GM11168 (cell line): ENCODE measurements at regions not wholly inside any gene's neighbourhood (a gene's known extent, or its start where the extent isn't known, plus 50 kb on each side); places are given as distances from the start of the nearest gene placed in this dataset.

Experiments used
- in situ Hi-C: fragments of 300-500 bp; cut with MboI; formaldehyde crosslinking; loops from one replicate; pipeline ENCODE4 v1.12.0; 2022; ENCODE audit warnings: low sequenced_read_pairs; ENCODE audit not compliant: unreplicated experiment

DNA sequence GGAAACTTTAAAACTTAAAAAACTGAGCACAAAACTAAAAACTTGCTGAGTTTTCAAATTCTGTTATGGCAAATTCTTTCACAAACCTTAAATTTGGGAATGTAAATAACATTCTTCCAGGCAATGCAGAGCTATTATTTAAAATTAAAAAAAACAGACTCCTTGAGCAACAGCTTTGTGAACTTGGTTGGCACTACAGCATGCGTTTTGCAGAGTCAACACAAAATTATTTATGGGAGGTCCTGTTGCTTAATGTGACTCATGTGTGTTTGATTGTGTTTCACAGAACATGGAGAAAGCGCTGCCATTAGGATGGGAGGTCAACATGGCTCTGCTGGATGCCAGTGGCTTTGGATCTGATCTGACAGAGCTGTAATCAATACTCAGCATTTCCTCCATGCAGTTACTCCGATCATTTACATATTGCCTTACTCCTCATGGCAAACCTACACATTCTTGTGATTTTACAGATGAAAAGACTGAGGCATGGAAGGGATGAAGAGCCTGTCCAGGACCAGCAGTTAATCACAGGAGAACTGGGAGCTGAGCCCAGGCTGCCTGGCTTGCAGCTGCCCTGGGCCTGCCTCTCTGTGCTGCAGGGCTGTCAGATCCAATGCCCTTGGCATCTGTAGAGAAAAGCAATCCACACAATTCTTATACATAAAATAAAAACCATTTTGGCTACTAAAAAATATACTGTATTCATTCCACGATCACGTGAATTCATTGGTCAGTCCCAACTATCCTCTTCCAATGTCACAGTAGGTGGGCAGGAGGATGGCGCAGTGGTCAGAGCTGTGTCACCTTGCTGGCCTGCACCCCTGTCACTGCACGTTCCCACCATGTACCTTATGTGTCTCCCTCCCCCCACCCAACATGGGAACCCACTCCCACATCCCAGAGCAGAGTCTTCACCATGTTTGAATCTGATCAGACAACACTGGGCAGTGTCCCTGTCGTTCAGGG lies 200.9 kb downstream of the CXCL12 start:
- in situ Hi-C loops, result no loop called here

DNA sequence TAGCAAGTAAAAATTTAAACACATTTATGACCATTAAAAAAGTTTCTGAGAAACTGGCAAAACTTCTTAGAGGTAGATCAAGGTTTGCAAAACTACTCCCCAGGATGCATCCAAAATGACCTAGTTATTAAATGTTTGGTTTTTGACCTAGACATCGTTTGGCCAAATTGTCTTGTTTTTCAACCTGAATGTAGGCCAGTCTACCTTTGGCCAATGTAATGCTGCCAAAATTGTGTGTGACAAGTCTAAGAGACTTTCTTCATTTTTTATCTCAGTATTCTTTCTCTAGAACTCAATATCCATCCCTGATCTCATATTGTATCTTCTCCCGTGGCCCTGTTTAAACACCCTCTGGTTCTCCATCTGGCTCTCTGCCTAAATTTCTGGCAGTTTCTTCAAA lies 202.0 kb downstream of the CXCL12 start:
- in situ Hi-C loops, result no loop called here

DNA sequence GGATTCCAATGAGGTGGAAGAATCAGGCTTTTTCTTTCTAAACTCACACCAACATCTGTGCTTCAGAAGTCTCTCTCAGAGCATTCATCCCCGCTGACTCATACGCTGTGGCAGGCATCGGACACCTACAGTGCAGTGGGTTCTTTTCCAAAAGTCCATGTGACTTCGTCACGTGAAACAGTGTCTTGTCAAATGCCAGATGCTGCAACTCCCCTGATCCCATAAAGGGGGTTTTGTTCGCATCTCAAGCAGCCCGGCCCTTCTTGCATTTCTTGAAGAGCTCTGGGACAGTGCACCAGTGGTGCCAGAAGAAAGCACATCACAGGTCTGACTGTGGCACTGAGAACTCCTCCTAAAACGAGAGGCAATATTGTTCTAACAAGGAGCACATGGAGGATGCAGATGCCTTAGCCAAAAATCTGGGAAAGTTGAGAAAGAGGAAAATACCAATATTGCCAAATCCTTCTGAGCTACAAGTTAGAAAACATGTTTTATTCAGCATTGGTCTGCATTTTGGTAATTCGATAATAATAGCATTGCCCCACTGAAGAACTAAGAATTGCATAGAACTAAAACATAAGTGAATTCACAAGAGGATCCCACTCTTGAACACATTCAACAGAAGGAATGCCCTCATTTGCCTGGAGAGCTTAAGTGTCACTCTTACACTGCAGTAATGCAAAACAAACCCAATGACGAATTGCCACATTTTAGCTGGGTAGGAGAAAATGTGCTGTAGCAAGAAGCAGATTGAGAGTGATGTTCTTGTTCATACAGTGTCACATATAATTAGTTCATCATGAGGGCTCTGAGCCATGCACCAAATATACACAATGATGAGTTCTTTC lies 204.4 kb downstream of the CXCL12 start:
- in situ Hi-C loops, result no loop called here

DNA sequence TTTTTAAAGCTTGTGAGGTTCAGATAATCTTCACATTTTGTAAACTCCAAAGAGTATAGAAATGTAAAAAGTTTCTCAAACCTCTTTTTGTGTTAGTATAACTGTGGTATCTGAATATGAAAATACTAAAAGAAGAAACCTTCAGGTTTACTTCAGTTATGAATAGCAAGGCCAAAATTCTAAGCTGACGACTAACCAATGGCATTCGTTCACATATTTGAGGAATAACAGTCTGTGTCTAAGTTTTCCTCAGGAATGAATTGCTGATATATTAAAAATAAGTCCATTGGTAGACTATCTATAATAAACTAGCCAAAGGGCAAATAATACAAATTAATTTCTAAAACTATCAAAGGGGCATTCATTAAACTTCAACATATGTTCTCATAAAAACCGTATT lies 206.0 kb downstream of the CXCL12 start:
- in situ Hi-C loops, result no loop called here

DNA sequence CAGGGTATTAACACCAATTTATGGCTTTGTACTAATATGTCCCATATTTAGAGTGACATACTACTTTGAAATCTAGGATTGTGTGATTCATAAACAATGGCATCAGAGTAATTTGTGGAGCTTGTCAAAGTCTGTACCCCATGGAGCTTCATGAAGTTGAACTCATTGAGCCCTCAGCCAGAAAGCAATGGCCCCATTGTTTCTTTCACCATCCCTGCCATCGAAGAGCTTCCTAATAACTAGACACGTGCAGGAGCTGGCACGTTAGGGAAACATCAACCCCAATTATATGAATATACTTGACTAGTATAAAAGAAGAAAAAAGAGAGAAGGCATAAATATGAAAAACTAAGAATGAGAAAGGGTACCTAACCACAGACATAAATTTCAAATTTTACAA lies 206.6 kb downstream of the CXCL12 start:
- in situ Hi-C loops, result no loop called here

DNA sequence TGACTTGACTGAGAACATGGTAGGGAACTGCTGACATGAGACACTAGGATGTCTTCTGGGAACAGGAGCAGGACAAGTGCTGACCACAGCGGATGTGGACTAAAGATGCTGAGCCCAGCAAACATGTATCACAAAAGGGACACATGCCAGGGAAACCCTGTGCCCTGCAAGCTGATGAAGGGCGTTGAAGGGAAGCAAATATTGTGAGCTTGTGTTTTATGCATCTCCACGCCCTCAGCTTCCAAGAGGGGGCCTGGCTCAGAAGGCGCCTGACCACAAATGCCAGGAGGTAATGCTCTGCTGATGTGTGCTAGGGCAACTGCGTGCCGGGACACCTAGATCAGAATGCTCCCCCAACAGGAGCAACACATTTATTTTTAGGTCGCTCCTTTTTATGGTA lies 207.3 kb downstream of the CXCL12 start:
- in situ Hi-C loops, result no loop called here

DNA sequence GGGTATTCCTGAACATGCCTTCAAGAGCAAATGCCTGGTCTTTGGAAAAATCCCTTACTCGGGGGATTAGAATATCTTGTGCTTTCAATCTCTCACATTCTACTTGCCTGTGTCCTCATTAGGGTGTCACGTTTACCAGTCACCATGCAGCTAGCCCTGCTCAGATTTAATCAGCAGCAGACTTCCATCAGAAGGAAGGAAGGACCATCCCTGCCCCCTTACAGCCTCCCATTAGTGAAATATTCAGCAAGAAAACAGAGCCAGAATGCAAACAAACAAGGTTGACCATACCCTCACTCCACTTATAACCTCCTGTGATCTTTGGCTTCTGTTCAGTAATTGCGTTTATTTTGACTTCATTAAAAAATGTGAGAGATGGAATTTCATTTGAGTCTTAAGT lies 208.6 kb downstream of the CXCL12 start:
- in situ Hi-C loops, result no loop called here

DNA sequence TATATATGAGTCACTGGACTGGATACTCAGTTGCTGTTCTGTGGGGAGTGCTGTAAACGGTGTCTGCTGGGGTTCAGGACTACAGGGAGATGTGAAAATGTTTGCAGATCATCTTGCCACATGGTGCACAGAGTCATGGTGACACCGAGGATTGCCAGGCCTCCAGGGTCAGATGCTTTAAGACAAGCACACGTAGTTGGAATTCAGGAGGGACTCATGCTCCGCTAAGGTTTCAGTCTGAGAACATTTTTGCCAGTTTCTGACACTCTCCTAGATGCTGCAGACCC lies 211.3 kb downstream of the CXCL12 start:
- in situ Hi-C loops, result no loop called here

DNA sequence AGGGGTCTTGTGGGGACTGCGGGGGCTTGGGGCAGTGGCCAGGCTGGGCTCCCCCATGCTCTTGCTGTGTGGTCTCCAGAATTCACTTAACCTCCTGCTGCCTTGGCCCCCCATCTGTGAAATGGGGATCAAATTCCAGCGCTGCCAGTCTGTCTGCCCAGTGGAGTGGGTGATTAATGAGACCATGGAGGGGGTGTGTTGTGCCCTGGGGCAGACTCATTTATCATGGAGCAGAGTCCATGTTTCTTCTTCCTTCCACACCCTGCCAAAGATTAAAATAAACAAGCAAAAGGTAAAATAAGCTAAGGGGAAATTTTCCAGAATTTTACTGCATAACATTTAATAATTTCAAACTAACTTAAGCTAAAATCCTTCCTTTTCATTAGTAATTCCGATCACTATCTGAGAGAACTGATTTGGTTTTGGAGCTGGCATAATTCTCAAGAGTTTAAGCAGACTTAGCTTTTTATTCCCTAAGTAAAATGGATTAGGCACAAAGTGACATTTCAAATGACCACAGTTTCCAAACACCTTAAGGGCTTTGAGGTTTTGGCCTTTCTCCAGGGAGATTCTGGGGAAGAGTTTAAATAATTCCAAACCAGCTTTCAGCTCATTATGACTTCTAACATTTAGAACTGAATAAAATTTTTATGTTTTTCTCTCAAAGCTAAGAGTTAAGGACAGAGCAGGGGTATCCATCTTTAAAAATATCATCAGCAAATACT lies 211.9 kb downstream of the CXCL12 start:
- in situ Hi-C loops, result no loop called here

DNA sequence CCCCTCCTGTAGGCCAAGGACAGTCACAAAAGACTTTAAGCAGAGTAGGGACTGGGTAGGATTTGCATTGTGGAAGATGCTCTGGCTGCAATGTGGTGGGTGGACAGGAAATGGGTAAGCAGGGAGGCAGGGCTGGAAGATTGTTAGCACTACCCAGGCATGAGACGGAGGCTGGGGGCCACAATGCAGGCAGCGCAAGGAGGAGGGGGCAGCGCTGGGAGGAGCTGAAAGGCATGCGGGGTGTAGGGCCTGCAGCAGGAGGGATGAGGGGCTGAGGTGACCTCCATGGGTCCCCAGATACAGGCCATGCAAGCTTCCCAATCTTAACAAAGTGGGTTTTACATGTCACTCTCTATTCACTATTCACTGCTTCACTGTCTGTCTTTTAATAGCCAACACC lies 213.1 kb downstream of the CXCL12 start:
- in situ Hi-C loops, result no loop called here

DNA sequence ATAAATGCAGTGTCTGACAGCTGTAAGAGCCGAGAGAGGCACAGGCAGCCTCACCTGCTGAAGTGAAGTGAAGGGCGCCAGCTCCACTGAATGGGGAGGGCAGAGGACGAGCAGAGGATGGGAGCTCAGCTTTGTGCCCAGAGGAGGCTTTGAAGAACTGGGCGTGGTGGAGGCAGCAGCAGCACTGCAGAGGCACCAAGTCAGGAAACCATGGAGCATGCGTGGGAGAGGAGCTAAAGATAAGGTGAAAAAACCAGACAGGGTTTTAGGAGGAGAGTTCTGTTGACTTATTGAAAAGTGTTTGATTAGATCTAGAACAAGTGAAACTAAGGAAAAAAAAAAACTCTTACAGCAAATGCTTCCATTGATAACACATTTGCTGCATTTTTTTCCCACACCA lies 216.4 kb downstream of the CXCL12 start:
- in situ Hi-C loops, result no loop called here

DNA sequence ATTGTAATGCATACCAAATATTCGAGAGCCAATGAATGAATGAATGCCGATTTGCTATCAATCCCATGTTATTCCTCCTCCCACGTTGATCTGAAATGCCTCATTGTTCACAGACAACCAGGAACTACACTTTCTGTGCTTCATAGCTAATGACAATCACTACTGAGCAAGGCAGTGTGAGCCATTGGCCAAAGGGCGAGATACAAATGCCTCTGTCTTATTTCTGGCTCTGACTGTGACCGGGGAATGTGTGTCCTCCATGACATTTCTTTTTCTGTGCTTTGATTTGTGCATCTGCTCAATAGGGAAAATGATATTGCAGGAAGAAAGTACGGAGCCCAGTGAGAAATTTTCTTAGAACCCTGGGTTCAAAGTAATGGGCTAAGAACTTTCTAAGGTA lies 217.1 kb downstream of the CXCL12 start:
- in situ Hi-C loops, result no loop called here

DNA sequence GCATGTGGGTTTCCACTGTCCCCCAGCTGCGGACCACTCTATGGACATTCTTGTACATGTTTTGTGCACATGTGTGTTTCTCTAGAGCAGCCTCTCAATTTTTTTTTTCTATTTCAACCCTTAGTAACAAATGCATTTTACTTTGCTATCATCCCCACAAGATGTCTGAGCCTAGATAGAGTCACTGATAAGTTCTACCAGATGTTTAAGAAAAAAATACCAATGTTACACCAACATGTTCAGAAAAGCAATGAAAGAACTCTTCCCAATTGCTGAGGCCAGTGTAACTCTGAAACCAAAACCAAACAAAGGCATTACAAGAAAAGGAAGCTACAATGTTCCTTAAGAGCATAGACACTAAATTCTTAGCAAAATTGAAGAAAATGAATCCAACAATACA lies 218.5 kb downstream of the CXCL12 start:
- in situ Hi-C loops, result no loop called here

DNA sequence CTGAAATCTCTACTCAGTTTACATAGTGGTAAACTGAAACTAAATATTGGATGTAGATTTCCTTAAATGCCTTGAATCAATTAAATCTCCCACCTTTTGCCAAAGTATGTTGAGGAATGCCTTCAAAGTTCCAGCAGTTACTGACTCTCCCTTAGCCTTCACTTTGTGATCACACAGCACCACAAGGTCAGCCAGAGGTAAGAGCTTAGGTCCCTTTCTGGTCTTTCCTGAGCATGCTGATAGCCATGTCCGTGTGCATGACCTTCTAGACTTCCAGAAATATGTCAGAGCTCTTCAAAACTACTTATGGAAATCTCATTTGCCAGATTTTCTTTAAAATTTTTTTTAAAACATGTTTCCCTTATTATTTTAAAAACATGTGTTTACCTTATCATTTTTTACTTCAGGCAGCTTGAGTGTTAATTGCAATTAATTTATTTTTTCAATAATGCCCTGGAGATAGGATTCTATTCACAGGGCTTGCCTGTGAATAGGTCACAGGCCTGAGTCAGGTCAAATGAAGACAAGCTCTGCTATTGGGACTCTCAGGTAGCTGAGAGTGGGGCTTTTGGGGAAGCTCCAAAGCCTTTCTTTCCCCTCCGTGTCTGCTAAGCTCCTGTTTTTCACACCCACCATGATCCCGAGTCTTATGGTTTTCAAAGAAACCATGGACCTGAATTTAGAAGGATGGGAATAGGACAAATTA lies 220.5 kb downstream of the CXCL12 start:
- in situ Hi-C loops, result no loop called here

DNA sequence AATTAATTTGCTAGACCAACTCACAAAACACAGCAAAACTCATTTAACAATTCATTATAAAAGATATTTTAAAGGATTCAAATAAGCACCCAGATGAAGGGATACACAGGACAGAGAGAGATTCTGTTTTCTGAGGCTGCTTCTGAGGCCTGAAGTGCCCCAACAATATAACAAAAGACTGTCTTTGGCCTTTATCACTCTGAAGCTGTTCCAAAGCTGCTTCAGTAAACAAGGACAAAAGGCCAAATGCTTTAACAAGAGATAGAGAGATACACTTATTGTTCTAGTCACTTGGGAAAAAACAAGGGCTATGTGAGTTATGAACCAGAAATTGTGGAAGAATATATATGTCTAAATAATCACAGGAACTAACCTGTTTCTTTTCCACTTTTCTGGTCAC lies 223.7 kb downstream of the CXCL12 start:
- in situ Hi-C loops, result no loop called here

DNA sequence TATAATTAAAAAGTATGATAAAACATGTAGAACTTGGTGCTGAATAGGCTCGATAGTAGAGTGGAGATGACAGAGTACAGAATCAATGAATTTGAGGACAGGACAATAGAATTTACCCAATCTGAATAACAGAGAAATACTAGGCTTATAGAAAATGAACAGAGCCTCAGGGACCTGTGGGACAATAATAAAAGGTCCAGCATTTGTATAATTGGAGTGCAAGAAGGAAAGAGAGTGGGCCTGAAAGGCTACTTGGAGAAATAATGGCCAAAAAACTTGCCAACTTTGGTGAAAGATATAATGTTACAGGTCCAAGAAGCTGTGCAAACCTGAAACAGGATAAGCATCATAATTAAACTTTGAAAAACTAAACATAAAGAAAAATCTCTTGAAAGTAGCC lies 227.3 kb downstream of the CXCL12 start:
- in situ Hi-C loops, result no loop called here

DNA sequence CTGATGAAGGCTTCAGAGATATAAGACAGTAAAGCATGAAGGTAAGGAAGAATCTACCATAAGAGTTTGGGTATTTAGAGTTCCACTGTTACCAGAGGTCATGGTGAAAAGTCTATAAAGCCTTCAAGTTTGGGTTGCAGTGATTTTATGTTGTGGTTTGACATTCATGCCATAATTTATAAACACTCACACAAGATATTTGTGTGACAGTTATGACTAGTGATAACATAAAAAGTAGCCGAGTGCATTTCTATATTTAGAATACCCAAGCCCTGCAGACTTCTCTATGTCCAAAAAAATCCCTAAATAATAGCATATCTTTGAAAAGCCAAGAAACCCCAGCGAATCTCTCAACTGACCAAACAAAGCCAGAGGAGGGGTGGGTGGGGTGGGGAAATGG lies 229.9 kb downstream of the CXCL12 start:
- in situ Hi-C loops, result no loop called here

DNA sequence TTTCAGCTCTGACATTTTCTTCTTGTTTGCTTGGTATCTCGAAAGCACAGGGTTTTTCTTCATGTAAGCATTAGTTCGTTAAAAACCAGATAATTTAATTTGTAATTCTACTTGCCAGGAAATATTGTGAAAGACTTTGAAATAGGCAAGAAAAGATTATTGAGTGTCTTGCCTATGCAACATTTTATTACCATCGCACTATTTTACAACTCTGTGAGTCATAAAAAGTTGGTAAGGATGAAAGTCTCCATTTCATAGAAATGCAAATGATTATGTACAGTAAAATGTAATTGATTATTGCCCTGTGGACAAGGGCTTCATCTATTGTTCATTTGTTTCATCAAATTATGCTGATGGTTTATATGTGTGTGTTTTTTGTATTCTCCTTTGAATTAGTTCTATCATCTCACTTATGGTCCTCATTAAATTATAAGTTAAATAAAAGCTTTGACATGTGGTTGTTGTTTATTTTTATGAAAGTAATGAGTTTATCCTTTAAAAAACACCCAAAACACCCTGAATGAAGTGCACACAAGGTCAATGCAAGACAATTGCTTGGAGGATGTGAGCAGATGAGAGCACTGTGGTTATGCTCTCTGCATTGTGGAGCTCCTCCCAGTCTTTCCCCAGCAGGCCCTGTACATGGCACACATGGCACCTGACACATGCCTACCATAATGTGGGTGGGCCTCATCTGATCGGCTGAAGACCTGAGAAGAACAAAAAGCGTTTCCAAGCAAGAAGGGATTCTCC lies 230.8 kb downstream of the CXCL12 start:
- in situ Hi-C loops, result no loop called here

DNA sequence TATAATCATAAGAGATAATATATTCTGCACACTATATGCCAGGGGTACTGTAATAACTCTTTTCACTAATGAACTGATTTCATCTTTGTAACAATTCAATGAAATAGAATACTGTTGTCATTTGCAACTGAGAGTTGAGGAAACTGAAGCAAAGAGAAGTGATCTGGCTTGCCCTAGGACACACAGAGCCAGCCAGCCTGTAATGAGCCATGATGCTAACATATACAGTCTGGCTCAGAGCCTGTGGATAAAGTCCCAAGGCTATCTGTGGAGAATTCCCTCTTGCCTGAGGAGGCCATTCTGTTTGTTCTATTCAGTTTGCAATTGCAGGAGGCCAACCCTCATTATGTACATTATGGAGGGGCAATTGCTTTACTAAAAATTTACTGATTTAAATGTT lies 241.3 kb downstream of the CXCL12 start:
- in situ Hi-C loops, result no loop called here
